Mammary epithelial cell (primary cell): ENCODE measurements at regions not wholly inside any gene's neighbourhood (a gene's known extent, or its start where the extent isn't known, plus 50 kb on each side); places are given as distances from the start of the nearest gene placed in this dataset.

Experiments used
- CTCF ChIP-seq, 2 donors: IDR thresholded peaks in 1 of 2; conservative IDR thresholded peaks in 1 of 2; 2 replicates each; pipeline ENCODE4 v1.5.1; 2011 to 2012; ENCODE audit warnings: inconsistent platforms in 2 of 2, low read length in 2 of 2, mild to moderate bottlenecking in 2 of 2, control low read depth in 1 of 2, low read depth in 1 of 2; ENCODE audit not compliant: insufficient read depth in 1 of 2; ENCODE audit errors: extremely low read depth in 1 of 2
- EZH2 ChIP-seq: IDR thresholded peaks from 2 replicates; pipeline ENCODE4 v1.6.1; 2012; ENCODE audit warnings: low read length, inconsistent platforms, borderline replicate concordance

GRCh38 chr2:193847991-193848390 is 1653.3 kb upstream of the TMEFF2 start:
- TF ChIP-seq CTCF (conservative IDR thresholded peaks at IDR 0.05 in 1 of 2, IDR thresholded peaks at IDR 0.05 in 1 of 2; ENCODE audit: extremely low read depth in 1 of 2, insufficient read depth in 1 of 2, low read depth in 1 of 2, low read length in 2 of 2) (no peak), EZH2 (no peak)
